ENCODE measurements at regions not wholly inside any gene's neighbourhood (a gene's known extent, or its start where the extent isn't known, plus 50 kb on each side); places are given as distances from the start of the nearest gene placed in this dataset.

GRCh38 chr1:218527737-218528136 is 182.6 kb downstream of the TGFB2 start:
- no peak for FAIRE-seq

- no peak for FAIRE-seq
These were observed 184.6 kb downstream of the TGFB2 start for GRCh38 chr1:218529646-218530300.

DNA sequence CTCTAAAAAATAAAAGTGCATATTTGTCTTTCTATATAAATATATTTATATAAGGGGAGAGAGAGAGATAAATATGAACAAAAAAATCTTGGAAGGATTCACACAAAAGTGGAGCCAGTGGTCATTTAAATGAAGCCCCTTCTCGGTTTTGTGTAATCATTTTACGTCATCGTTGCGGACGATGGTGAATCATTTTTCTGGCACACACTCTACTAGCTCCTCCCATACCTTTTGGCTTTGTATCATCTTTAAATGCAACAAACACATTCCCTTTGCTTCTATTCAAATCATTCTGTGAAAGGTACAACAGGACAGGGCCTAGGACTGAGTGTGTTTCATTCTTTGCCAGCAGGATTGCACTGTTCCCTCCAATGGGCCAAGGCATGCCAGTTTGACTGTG is 186.8 kb downstream of the TGFB2 start:
- FAIRE-seq = no peak

- no peak for FAIRE-seq
These were observed 191.3 kb downstream of the TGFB2 start for GRCh38 chr1:218536296-218536986.

- FAIRE-seq = peak; percentile 91
These were observed 192.2 kb downstream of the TGFB2 start for GRCh38 chr1:218537122-218537913.

DNA sequence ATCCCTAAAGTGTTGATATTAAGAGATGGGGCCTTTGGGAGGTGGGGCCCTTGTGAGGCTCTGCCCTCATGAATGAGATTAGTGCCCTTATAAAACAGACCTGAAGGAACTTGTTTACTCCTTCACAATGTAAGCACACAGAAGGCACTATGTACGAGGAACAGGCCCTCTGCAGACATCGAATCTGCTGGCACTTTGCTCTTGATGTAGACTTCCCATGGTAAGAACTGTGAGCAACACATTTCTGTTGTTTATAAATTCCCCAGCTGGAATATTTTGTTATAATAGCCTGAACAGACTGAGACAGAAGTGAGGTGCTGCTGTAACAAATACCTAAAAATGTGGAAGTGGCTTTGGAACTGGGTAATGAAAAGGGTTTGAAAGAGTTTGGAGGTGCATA is 193.2 kb downstream of the TGFB2 start:
- FAIRE-seq = no peak

- no peak for FAIRE-seq
These were observed 201.2 kb downstream of the TGFB2 start for GRCh38 chr1:218546314-218546713.

DNA sequence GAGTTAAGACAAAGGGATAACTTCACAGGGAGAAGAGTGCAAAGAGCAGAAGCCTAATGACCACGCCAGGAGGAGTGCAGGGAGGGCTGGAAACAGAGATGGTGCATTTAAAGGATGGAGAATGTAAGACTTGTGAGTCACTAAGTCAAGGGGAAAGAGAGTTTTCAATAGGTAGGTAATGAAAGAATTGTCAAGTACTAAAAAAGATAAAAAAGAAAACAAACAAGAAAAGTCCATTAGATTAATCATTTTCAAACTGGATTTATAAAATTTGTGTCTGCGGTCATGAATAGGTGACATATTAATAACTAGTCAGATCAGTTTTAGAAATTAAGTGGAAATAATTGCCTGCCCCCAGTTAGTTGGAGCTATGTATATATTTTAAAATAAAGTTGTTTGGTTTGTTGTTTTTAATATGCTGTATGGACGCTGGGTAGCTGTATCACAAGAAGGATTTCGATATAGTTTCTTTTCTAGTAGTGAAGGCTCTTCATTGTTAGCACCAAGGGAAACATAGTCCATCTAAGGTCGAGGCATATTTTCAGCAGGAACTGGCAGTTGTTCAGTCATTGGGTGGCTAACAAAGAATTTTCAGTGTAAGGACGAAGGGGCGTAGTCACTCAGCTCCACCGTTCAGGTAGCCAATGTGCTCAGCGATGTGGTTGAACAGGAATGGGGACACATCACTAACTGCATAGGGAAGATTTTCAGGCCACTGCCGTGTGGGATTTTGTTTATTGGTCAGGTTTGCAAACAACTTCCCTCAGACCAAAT is 203.0 kb downstream of the TGFB2 start:
- FAIRE-seq = no peak

GRCh38 chr1:218548764-218549163 is 203.6 kb downstream of the TGFB2 start:
- FAIRE-seq = no peak

- peak; percentile 41 for FAIRE-seq
These were observed 208.1 kb downstream of the TGFB2 start for GRCh38 chr1:218553197-218553596.

DNA sequence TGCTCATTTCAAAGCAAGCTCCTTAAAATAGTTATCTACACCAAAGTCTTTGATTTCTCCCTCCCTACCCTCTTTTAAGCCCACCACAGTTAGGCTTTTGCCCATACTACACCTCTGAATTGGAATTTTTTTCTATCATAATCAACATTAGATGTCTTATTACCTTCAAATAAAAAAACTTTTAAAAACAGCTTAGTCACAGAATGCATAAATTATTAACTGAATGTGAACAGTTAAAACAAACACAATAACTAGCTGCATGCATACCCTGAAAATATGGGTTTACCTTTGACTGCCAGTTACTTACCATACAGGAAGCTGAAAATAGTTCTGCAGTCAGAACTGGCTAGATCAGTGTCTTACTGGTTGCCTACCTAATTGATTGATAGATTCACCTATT is 210.9 kb downstream of the TGFB2 start:
- FAIRE-seq = no peak

DNA sequence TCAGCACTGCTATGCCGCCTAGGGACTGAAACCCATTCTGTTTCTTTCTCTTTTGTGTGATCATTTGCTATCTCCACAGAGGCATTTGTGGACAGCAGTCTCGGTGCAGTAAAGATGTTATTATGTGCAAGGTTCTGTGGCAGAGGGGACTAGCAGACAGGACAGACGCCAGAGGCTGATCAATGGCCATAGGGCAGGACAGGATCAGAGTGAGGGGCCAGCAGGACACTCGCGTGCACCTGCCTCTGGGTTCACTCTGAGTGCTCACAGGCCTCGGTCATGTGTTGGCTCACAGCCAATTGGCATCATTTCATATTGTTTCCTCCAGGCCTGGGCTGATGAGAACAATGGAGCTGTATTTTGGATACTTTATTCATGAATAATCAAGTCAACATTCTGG is 212.6 kb downstream of the TGFB2 start:
- FAIRE-seq = no peak

DNA sequence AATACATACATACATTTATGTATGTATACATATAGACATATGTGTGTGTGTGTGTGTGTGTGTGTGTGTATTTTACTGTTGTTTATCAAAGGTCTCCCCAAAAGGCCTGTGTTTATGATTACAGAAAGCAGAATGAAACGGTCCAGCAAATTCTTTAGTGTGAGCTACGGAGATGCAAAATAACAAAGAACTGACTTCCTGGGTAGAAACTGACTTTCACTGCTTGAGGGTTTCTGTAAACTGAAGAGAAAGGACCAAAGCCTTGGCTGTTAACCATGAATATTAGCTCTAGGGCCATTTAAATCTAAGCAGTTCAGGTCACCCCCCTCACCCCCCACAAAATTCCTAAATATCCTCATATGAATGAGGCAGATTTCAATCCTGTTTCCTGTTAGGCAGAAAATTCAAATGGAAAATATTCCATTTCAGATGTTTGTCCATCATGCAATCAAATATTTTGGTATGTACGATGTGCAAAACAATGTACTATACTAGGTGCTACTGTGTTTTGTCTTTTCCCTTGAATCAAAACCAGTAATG is 213.2 kb downstream of the TGFB2 start:
- FAIRE-seq = no peak

DNA sequence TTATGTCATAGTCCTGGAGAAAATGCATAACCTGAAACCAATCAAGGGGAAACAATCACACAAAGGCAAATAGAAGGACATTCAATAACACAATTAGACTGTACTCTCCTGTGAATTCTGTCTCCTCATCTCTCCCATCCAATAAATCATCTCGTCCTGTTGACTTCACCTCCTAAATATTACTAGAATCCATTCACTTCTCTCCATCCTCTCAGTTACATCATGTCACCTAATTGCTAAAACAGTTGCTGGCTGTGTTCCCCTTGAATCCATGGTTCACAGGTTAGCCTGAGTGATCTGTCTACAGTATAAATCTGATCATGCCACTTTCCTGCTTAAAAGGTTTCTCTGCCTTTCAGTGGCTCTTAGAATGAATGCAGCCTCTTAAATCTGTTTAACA is 220.2 kb downstream of the TGFB2 start:
- no peak for FAIRE-seq

GRCh38 chr1:218568962-218569550 is 223.9 kb downstream of the TGFB2 start:
- FAIRE-seq = no peak

DNA sequence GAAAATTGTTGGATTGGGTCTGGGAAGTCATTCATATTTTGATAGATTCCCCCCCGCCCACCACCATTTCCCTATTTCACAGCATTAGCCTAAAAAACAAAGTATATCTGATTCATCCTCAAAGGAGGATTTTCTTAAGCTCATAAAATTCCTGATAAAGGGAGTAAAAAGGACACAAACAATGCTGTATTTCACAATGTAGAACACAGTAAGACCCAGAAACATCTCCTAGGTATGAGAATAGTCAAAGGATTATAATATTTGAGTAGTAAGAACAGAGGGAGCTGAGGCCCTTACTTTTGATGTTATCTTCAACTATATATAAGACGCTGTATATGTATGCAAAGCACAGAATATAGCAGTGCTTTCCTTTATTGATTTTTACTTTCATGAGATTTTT is 225.3 kb downstream of the TGFB2 start:
- FAIRE-seq = no peak

DNA sequence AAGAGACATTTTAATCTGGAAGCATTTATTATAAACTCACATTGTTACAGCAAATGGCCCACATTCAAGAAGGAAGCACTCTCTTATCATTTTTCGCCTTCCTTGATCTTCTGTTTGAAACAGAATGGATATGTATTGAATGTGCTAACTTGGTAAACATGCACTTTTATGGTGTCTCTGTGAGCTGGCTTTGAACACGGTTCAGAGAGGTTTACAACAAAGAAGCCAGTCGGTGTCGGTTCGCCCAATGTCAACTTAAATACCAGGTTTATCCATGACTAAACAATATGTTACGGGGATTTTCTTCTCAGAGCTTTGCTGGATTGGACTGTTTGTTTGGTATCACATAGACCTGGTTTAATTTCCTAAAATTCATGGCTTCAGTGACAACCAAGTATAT is 226.4 kb downstream of the TGFB2 start:
- no peak for FAIRE-seq

- no peak for FAIRE-seq
These were observed 226.9 kb downstream of the TGFB2 start for GRCh38 chr1:218572050-218572449.

DNA sequence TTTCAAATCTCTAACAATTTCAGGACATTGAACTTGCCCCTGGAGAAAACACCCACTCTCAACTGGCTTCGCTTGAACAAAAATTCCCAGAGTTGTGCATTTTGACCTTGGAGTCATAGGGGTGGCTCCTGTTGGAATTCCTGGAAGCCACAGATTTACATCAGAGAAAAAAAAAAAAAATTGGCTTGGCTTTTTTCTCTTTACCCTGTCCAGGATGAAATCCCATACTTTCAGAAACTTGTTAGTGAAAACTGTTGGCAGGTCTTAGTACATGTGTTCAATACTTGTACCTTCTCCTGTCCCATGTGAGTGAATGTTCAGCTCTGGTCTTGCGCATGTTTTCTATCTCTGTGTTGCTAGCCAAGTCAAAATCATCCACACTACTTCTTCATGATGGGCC is 228.8 kb downstream of the TGFB2 start:
- FAIRE-seq = no peak

DNA sequence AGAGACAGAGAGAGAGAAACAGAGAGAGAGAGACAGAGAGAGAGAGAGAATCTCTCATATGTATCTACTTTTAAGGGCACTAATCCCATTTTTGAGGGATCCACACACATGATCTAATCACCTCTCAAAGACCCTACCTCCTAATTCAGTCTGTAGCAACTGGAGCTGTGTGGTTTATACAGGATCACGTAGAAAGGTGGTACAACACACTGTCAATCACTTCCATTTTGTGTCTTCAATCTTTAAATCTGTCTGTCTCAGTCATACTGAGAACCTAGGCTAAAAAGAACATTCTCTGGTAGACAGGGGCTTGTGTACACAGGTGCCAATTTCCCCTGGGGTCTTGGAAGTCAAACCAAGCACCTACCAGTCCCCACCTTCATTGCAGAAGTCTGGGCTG is 229.9 kb downstream of the TGFB2 start:
- FAIRE-seq = no peak

- FAIRE-seq = no peak
These were observed 230.7 kb downstream of the TGFB2 start for GRCh38 chr1:218575856-218576255.

GRCh38 chr1:218582646-218583045 is 237.5 kb downstream of the TGFB2 start:
- no peak for FAIRE-seq

All from endometrium (tissue), 2 donors.